ENCODE measurements at regions not wholly inside any gene's neighbourhood (a gene's known extent, or its start where the extent isn't known, plus 50 kb on each side); places are given as distances from the start of the nearest gene placed in this dataset.

DNA sequence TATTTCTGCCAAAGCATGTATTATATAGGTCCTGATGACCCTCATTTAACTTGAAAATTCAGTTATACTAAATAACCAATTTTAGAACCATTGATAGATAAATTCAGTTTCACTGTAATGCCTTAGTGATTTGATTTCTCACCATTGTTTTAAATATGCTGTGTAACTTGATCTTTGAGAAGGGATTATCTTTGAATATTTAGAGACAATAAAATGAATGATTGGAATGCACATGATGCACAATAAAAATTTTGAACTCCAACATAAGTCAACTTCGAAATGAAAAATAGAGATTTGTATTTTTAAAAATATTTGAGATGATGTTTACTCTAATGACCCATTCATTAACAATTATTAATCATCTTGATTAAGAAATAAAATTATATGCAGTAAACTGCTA lies 654.5 kb downstream of the OLFM4 start:
- TF ChIP-seq POLR2AphosphoS5 (IDR thresholded peaks at IDR 0.05) (no peak), POLR2A (IDR thresholded peaks at IDR 0.05) (no peak), EP300 (IDR thresholded peaks at IDR 0.05) (no peak)
- TF ChIP-seq, protein P1, sequence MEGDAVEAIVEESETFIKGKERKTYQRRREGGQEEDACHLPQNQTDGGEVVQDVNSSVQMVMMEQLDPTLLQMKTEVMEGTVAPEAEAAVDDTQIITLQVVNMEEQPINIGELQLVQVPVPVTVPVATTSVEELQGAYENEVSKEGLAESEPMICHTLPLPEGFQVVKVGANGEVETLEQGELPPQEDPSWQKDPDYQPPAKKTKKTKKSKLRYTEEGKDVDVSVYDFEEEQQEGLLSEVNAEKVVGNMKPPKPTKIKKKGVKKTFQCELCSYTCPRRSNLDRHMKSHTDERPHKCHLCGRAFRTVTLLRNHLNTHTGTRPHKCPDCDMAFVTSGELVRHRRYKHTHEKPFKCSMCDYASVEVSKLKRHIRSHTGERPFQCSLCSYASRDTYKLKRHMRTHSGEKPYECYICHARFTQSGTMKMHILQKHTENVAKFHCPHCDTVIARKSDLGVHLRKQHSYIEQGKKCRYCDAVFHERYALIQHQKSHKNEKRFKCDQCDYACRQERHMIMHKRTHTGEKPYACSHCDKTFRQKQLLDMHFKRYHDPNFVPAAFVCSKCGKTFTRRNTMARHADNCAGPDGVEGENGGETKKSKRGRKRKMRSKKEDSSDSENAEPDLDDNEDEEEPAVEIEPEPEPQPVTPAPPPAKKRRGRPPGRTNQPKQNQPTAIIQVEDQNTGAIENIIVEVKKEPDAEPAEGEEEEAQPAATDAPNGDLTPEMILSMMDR (IDR thresholded peaks at IDR 0.05) = no peak
- H3K27me3 ChIP-seq = no peaks in the 10 kb centered on the region
- DNase-seq = no peak
- no peaks in the 10 kb centered on the region for H3K36me3 ChIP-seq
- 57 to 75% (median 70%) methylated on average over 1 of the region's 1 CpG for WGBS, 5 donors
- H3K4me3 ChIP-seq = no peak overlapping the region
- H3K9me3 ChIP-seq = peaks cover 0 to 9% (median 3%) of the 10 kb centered on the region in 4 donors
- no peaks in the 10 kb centered on the region for H3K4me1 ChIP-seq
- H3K27ac ChIP-seq = no peak overlapping the region
- intact Hi-C loops (cut with DNase I; ENCODE audit: low total_unique reads) = no loop called here

DNA sequence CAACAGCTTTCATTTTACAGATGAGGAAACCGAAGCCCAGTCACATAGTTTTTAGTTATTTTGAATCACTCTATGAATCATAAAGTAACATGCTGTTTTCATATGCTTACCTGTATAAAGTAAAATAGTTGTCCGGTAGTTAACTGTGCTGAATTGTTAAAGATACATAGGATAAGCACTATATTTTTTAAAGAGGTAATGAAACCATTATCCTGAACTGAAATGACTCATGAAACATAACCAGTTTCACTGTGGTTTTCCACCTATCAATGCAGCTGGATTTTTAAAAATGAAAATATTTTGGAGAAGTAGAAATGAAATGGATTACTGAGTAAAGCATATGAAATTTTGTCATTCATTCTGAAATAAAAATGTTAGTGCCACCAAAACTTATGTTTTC lies 655.0 kb downstream of the OLFM4 start:
- 75 to 88% (median 85%) methylated on average over 2 of the region's 2 CpGs for WGBS, 5 donors
- TF ChIP-seq POLR2A (IDR thresholded peaks at IDR 0.05) (no peak), POLR2AphosphoS5 (IDR thresholded peaks at IDR 0.05) (no peak), EP300 (IDR thresholded peaks at IDR 0.05) (no peak)
- TF ChIP-seq, protein P1 (IDR thresholded peaks at IDR 0.05) = no peak
- H3K9me3 ChIP-seq = peaks cover 0 to 9% (median 2%) of the 10 kb centered on the region in 4 donors
- intact Hi-C loops (cut with DNase I; ENCODE audit: low total_unique reads) = no loop called here
- DNase-seq = no peak
- H3K36me3 ChIP-seq = no peaks in the 10 kb centered on the region
- H3K27ac ChIP-seq = no peak overlapping the region
- no peaks in the 10 kb centered on the region for H3K4me1 ChIP-seq
- no peak overlapping the region for H3K4me3 ChIP-seq
- no peaks in the 10 kb centered on the region for H3K27me3 ChIP-seq

DNA sequence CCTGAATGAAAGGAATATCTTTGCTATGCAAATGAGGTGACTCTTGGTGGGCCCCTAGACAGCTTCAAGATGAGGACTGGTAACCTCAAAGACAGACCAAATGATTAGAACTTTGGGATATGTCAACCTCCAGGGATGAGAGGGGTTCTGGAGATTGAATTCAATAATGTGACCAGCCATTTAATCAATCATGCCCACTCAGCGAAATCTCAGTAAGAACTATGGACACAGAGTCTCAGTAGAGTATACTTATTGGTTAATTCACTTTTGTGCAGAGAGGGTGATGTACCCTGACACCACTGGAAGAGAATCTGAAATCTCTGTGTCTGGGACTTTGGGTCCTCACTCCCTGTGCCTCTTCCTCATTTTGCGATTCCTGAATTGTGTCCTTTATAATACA lies 662.8 kb downstream of the OLFM4 start:
- DNase-seq = no peak
- 75 to 86% (median 85%) methylated on average over 2 of the region's 2 CpGs for WGBS, 5 donors
- TF ChIP-seq POLR2AphosphoS5 (IDR thresholded peaks at IDR 0.05) (no peak), EP300 (IDR thresholded peaks at IDR 0.05) (no peak), POLR2A (IDR thresholded peaks at IDR 0.05) (no peak)
- TF ChIP-seq, protein P1 (IDR thresholded peaks at IDR 0.05) = no peak
- Histone ChIP-seq H3K4me3 (no peak overlapping the region), H3K27me3 (no peaks in the 10 kb centered on the region), H3K9me3 (peaks cover 0 to 5% (median 2%) of the 10 kb centered on the region in 4 donors), H3K36me3 (no peaks in the 10 kb centered on the region), H3K4me1 (no peaks in the 10 kb centered on the region), H3K27ac (no peak overlapping the region)
- intact Hi-C loops (cut with DNase I; ENCODE audit: low total_unique reads) = no loop called here

DNA sequence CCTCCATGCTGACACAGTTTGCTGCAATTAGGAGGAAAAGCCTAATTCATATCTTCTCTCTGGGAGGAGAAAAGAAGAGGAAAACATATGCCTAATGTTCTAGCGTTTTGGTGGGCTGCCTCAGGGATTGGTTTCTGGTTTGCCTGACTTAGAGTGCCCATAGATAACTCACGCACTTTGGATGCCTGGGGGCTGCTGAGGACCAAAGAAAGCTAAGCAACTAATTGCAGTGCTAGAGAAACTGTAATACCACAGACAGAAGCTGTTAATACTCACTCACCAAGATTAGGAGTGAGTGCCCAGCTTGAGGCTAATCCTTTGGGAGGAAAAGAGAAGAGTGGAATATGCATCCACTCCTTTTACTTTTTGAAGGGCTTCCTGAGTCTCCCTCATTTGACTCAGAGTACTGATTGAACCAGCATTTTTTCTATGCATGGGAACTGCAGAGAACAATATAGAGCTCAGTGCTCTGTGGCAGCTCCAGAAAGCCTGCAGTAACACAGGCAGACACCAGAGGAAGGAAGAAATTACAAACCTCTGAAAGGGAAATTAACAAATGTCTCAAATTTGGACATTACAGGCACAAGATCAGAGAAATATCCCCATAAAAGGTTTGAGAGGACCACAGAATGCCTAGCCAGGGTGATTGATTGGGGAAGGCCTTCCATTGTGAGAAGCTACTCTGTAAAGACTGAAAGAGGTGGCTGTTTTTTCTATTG lies 666.4 kb downstream of the OLFM4 start:
- Histone ChIP-seq H3K4me1 (no peaks in the 10 kb centered on the region), H3K27me3 (no peaks in the 10 kb centered on the region), H3K36me3 (no peaks in the 10 kb centered on the region), H3K9me3 (peaks cover 4 to 26% (median 14%) of the 10 kb centered on the region in 4 donors), H3K27ac (no peak overlapping the region), H3K4me3 (no peak overlapping the region)
- intact Hi-C loops (cut with DNase I; ENCODE audit: low total_unique reads) = no loop called here
- no peak for DNase-seq
- WGBS, 5 donors = 36 to 70% (median 49%) methylated on average over 2 of the region's 2 CpGs
- TF ChIP-seq EP300 (IDR thresholded peaks at IDR 0.05) (no peak), POLR2A (IDR thresholded peaks at IDR 0.05) (no peak), POLR2AphosphoS5 (IDR thresholded peaks at IDR 0.05) (no peak)
- TF ChIP-seq, protein P1 (IDR thresholded peaks at IDR 0.05) = no peak
